CD4-positive, alpha-beta T cell (primary cell): ENCODE measurements at regions not wholly inside any gene's neighbourhood (a gene's known extent, or its start where the extent isn't known, plus 50 kb on each side); places are given as distances from the start of the nearest gene placed in this dataset.
"Not testable (repeated sequence)": the region's sequence is repeated elsewhere in the genome, so short reads cannot be mapped to it uniquely, and the experiment has no call there.

Experiments used
- ATAC-seq: fragments of 200-7000 bp; cut with Tn5 transposase; one replicate; pipeline ENCODE4 v1.10.0; 2022; ENCODE audit warnings: mild to moderate bottlenecking; ENCODE audit not compliant: poor library complexity
- CTCF ChIA-PET: fragments of 350-600 bp; sonication (Branson Sonifier 250); formaldehyde crosslinking; loops from one replicate; lab custom pipeline; 2021; ENCODE audit warnings: antibody characterized with exemption, inconsistent platforms; lab: Charles Lee
- POLR2A ChIA-PET: fragments of 350-600 bp; sonication (Branson Sonifier 250); formaldehyde crosslinking; loops from one replicate; lab custom pipeline; 2021; ENCODE audit warnings: antibody characterized with exemption, inconsistent platforms; lab: Charles Lee
- DNase-seq, 14 experiments: peaks; one replicate each; pipeline ENCODE4 v3.0.0-alpha.2; 2013 to 2020; ENCODE audit warnings: mixed read lengths in 2 of 14
- H3K27ac ChIP-seq, 2 donors: one replicate each; pipeline versions ENCODE4 v1.5.1 to v1.7.0; 2013; ENCODE audit warnings: low read length in 2 of 2, low read depth in 1 of 2, mild to moderate bottlenecking in 1 of 2
- H3K27me3 ChIP-seq, 2 experiments: 1 replicate in 1 of 2; 2 replicates in 1 of 2; pipeline versions ENCODE4 v1.6.1 to v1.7.0; 2013; ENCODE audit warnings: low read length in 2 of 2, control low read depth in 1 of 2, mild to moderate bottlenecking in 1 of 2, moderate library complexity in 1 of 2; ENCODE audit not compliant: insufficient read depth in 2 of 2, control insufficient read depth in 1 of 2
- H3K36me3 ChIP-seq: one replicate; pipeline ENCODE4 v1.6.1; 2013; ENCODE audit warnings: low read length, control low read depth; ENCODE audit not compliant: insufficient read depth
- H3K4me1 ChIP-seq: one replicate; pipeline ENCODE4 v1.6.1; 2013; ENCODE audit warnings: low read length, control low read depth; ENCODE audit not compliant: insufficient read depth
- H3K4me3 ChIP-seq: one replicate; pipeline ENCODE4 v1.5.1; 2013; ENCODE audit warnings: mild to moderate bottlenecking, low read length, moderate library complexity
- H3K9me3 ChIP-seq, 2 experiments: 1 replicate in 1 of 2; 2 replicates in 1 of 2; pipeline versions ENCODE4 v1.6.1 to v1.7.0; 2013; ENCODE audit warnings: low read length in 2 of 2, mild to moderate bottlenecking in 2 of 2, control low read depth in 1 of 2, moderate library complexity in 1 of 2; ENCODE audit not compliant: control insufficient read depth in 1 of 2, insufficient read depth in 1 of 2
- H3K27ac Mint-ChIP-seq: one replicate; pipeline ENCODE4 v1.8.0; 2020; ENCODE audit warnings: mixed read lengths
- H3K27me3 Mint-ChIP-seq: one replicate; pipeline ENCODE4 v1.8.0; 2021; ENCODE audit warnings: mixed read lengths
- H3K36me3 Mint-ChIP-seq: one replicate; pipeline ENCODE4 v1.8.0; 2021; ENCODE audit warnings: low read depth, mixed read lengths
- H3K4me1 Mint-ChIP-seq: one replicate; pipeline ENCODE4 v1.8.0; 2021; ENCODE audit warnings: low read depth, mixed read lengths
- H3K4me3 Mint-ChIP-seq: one replicate; pipeline ENCODE4 v1.8.0; 2020; ENCODE audit warnings: mild to moderate bottlenecking, mixed read lengths
- H3K9me3 Mint-ChIP-seq: one replicate; pipeline ENCODE4 v1.8.0; 2020; ENCODE audit warnings: mixed read lengths
- intact Hi-C, 2 experiments: fragments of 100-400 bp; cut with DNase I in 1 of 2; cut with micrococcal nuclease in 1 of 2; formaldehyde crosslinking; loops; one replicate each; pipeline versions ENCODE4 v1.15.1 to v1.9.0; 2023 to 2025; cut with DNase I, micrococcal nuclease
- TF ChIP-seq, protein P1 (sequence below): fragments of 200-600 bp; IDR thresholded peaks from one replicate; pipeline ENCODE4 v1.8.0; 2022; ENCODE audit warnings: antibody characterized with exemption, mild to moderate bottlenecking

DNA sequence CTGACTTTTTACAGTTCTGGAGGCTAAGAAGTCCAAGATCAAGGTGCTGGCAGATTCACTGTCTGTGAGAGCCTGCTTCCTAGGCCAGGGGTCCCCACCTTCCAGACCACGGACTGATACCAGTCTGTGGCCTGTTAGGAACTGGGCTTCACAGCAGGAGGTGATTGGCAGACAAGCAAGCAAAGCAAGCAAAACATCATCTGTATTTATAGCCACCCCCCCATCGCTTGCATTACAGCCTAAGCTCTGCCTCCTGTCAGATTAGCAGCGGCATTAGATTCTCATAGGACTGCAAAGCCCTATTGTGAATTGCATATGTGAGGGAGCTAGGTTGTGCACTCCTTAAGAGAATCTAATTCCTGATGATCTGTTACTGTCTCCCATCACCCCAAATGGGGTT is 194.7 kb upstream of the THRB start:
- no peak overlapping the region for H3K4me3 Mint-ChIP-seq
- H3K9me3 Mint-ChIP-seq = no peaks in the 10 kb centered on the region
- TF ChIP-seq, protein P1, sequence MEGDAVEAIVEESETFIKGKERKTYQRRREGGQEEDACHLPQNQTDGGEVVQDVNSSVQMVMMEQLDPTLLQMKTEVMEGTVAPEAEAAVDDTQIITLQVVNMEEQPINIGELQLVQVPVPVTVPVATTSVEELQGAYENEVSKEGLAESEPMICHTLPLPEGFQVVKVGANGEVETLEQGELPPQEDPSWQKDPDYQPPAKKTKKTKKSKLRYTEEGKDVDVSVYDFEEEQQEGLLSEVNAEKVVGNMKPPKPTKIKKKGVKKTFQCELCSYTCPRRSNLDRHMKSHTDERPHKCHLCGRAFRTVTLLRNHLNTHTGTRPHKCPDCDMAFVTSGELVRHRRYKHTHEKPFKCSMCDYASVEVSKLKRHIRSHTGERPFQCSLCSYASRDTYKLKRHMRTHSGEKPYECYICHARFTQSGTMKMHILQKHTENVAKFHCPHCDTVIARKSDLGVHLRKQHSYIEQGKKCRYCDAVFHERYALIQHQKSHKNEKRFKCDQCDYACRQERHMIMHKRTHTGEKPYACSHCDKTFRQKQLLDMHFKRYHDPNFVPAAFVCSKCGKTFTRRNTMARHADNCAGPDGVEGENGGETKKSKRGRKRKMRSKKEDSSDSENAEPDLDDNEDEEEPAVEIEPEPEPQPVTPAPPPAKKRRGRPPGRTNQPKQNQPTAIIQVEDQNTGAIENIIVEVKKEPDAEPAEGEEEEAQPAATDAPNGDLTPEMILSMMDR = no peak
- Histone ChIP-seq H3K4me3 (no peak overlapping the region), H3K36me3 (no peaks in the 10 kb centered on the region), H3K27ac (no peak overlapping the region), H3K27me3 (no peaks in the 10 kb centered on the region), H3K4me1 (no peaks in the 10 kb centered on the region), H3K9me3 (no peaks in the 10 kb centered on the region)
- ATAC-seq = no peak
- no peaks in the 10 kb centered on the region for H3K36me3 Mint-ChIP-seq
- no peak for DNase-seq
- no peaks in the 10 kb centered on the region for H3K27me3 Mint-ChIP-seq
- H3K4me1 Mint-ChIP-seq = no peaks in the 10 kb centered on the region
- POLR2A ChIA-PET = no interaction called here
- no peak overlapping the region for H3K27ac Mint-ChIP-seq
- intact Hi-C loops = no loop called here
- CTCF ChIA-PET = no interaction called here

GRCh38 chr3:24690777-24691176 is 196.1 kb upstream of the THRB start:
- intact Hi-C loops = no loop called here
- no peaks in the 10 kb centered on the region for H3K36me3 Mint-ChIP-seq
- ATAC-seq (no peak), DNase-seq (no peak)
- H3K27me3 Mint-ChIP-seq = no peaks in the 10 kb centered on the region
- ChIA-PET CTCF (no interaction called here), POLR2A (no interaction called here)
- Histone ChIP-seq H3K36me3 (no peaks in the 10 kb centered on the region), H3K27me3 (no peaks in the 10 kb centered on the region), H3K27ac (no peak overlapping the region), H3K4me1 (no peaks in the 10 kb centered on the region), H3K4me3 (no peak overlapping the region), H3K9me3 (no peaks in the 10 kb centered on the region)
- no peaks in the 10 kb centered on the region for H3K4me1 Mint-ChIP-seq
- no peak overlapping the region for H3K27ac Mint-ChIP-seq
- H3K9me3 Mint-ChIP-seq = no peaks in the 10 kb centered on the region
- no peak overlapping the region for H3K4me3 Mint-ChIP-seq
- TF ChIP-seq, protein P1 = no peak

DNA sequence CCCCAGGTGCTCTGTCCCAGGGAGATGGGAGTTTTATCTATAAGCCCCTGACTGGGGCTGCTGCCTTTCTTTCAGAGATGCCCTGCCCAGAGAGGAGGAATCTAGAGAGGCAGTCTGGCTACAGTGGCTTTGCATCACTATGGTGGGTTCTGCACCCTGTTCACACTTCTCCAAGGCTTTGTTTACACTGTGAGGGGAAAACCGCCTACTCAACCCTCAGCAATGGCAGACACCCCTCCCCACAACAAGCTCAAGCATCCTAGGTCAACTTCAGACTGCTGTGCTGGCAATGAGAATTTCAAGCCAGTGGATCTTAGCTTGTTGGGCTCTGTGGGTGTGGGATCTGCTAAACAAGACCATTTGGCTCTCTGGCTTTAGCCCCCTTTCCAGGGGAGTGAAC is 204.4 kb upstream of the THRB start:
- POLR2A ChIA-PET, H3K9me3 Mint-ChIP-seq, H3K27ac ChIP-seq, H3K36me3 ChIP-seq, H3K4me3 ChIP-seq, intact Hi-C loops, DNase-seq, H3K27me3 ChIP-seq, H3K27me3 Mint-ChIP-seq, ATAC-seq, H3K27ac Mint-ChIP-seq, CTCF ChIA-PET, H3K4me1 ChIP-seq, H3K36me3 Mint-ChIP-seq, H3K4me3 Mint-ChIP-seq, H3K4me1 Mint-ChIP-seq, H3K9me3 ChIP-seq: not testable (repeated sequence)

DNA sequence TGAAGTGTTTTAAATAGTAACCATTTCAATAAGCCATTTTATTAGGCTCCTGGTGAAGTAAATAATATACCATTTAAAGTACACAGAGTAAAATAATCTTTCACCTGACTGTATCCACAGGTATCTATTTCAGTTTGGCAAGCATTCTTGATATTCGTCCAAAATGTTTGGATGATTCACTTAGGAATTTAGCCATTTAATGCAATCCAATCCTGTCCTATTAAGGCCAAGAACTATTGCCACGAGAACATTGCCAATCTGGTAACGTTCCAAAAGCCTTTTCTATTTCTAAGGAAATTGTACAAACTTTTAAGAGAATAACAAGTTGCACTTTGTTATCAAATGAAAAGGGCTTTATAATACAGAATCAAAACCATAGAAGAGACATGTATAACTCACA is 209.8 kb upstream of the THRB start:
- DNase-seq (no peak), ATAC-seq (no peak)
- Mint-ChIP-seq H3K27me3 (no peaks in the 10 kb centered on the region), H3K4me1 (no peaks in the 10 kb centered on the region), H3K36me3 (no peaks in the 10 kb centered on the region), H3K9me3 (no peaks in the 10 kb centered on the region), H3K27ac (no peak overlapping the region), H3K4me3 (no peak overlapping the region)
- Histone ChIP-seq H3K36me3 (no peaks in the 10 kb centered on the region), H3K4me3 (no peak overlapping the region), H3K4me1 (no peaks in the 10 kb centered on the region), H3K9me3 (no peaks in the 10 kb centered on the region), H3K27me3 (no peaks in the 10 kb centered on the region), H3K27ac (no peak overlapping the region)
- intact Hi-C loops = no loop called here
- TF ChIP-seq, protein P1 = no peak
- CTCF ChIA-PET = no interaction called here
- POLR2A ChIA-PET = no interaction called here
